Stimulated activated CD8-positive, alpha-beta memory T cell treated with anti-CD3 and anti-CD28 coated beads, Interleukin-4, amount 100 ng/mL, for 24 hours (primary cell): ENCODE measurements at regions not wholly inside any gene's neighbourhood (a gene's known extent, or its start where the extent isn't known, plus 50 kb on each side); places are given as distances from the start of the nearest gene placed in this dataset.
"Not testable (repeated sequence)": the region's sequence is repeated elsewhere in the genome, so short reads cannot be mapped to it uniquely, and the experiment has no call there.

Experiments used
- DNase-seq: peaks from one replicate; pipeline ENCODE4 v3.0.0-alpha.2; 2020; ENCODE audit warnings: low read depth

GRCh38 chr9:129435988-129436717 lies 184.7 kb downstream of the C9orf50 start:
- DNase-seq = no peak

GRCh38 chr9:129435291-129435690 lies 185.6 kb downstream of the C9orf50 start:
- DNase-seq = no peak

GRCh38 chr9:129434187-129434586 lies 186.7 kb downstream of the C9orf50 start:
- no peak for DNase-seq

GRCh38 chr9:129432297-129433154 lies 188.4 kb downstream of the C9orf50 start:
- DNase-seq = no peak

GRCh38 chr9:129430940-129431643 lies 189.8 kb downstream of the C9orf50 start:
- no peak for DNase-seq

- no peak for DNase-seq
Observed at GRCh38 chr9:129428864-129429577, 191.9 kb downstream of the C9orf50 start.

GRCh38 chr9:129427149-129427548 lies 193.8 kb downstream of the C9orf50 start:
- DNase-seq = no peak

GRCh38 chr9:129423755-129424154 lies 197.1 kb downstream of the C9orf50 start:
- not testable (repeated sequence) for DNase-seq

GRCh38 chr9:129423216-129423615 lies 197.7 kb downstream of the C9orf50 start:
- DNase-seq = no peak

- DNase-seq = no peak
Observed at GRCh38 chr9:129422843-129423192, 198.1 kb downstream of the C9orf50 start.

GRCh38 chr9:129422032-129422842 lies 198.7 kb downstream of the C9orf50 start:
- DNase-seq = no peak

GRCh38 chr9:129421371-129421770 lies 199.5 kb downstream of the C9orf50 start:
- DNase-seq = no peak

GRCh38 chr9:129420721-129421120 lies 200.2 kb downstream of the C9orf50 start:
- no peak for DNase-seq

GRCh38 chr9:129419382-129419899 lies 201.5 kb downstream of the C9orf50 start:
- no peak for DNase-seq

GRCh38 chr9:129418451-129418850 lies 202.4 kb downstream of the C9orf50 start:
- no peak for DNase-seq

- DNase-seq = no peak
Observed at GRCh38 chr9:129416821-129417539, 203.9 kb downstream of the C9orf50 start.

- no peak for DNase-seq
Observed at GRCh38 chr9:129415942-129416651, 204.8 kb downstream of the C9orf50 start.

- DNase-seq = no peak
Observed at GRCh38 chr9:129414993-129415941, 205.6 kb downstream of the C9orf50 start.
